GM21515 (cell line): ENCODE measurements at regions not wholly inside any gene's neighbourhood (a gene's known extent, or its start where the extent isn't known, plus 50 kb on each side); places are given as distances from the start of the nearest gene placed in this dataset.

Experiments
- ATAC-seq: cut with Tn5 transposase; IDR thresholded peaks from one replicate; pipeline ENCODE4 v1.9.1; 2021; ENCODE audit not compliant: unreplicated experiment

GRCh38 chr1:70916034-70916427, 131.6 kb downstream of the PTGER3 start:
- no peak for ATAC-seq

GRCh38 chr1:70919706-70920323, 127.8 kb downstream of the PTGER3 start:
- ATAC-seq = no peak
